Subcutaneous abdominal adipose tissue (tissue), 5 donors: ENCODE measurements at regions not wholly inside any gene's neighbourhood (a gene's known extent, or its start where the extent isn't known, plus 50 kb on each side); places are given as distances from the start of the nearest gene placed in this dataset.

Experiments used
- H3K27ac ChIP-seq: one replicate; pipeline ENCODE4 v1.7.0; 2013; ENCODE audit warnings: low read depth, mild to moderate bottlenecking, inconsistent platforms, low read length, moderate library complexity
- H3K27me3 ChIP-seq, 5 donors: one replicate each; pipeline ENCODE4 v1.7.0; 2013; ENCODE audit warnings: low read length in 5 of 5, inconsistent platforms in 1 of 5; ENCODE audit not compliant: control insufficient read depth in 5 of 5, insufficient read depth in 4 of 5
- H3K36me3 ChIP-seq, 5 donors: one replicate each; pipeline ENCODE4 v1.7.0; 2013; ENCODE audit warnings: low read length in 5 of 5; ENCODE audit not compliant: control insufficient read depth in 5 of 5, insufficient read depth in 5 of 5
- H3K4me1 ChIP-seq, 5 donors: one replicate each; pipeline ENCODE4 v1.7.0; 2013; ENCODE audit warnings: low read length in 5 of 5, mild to moderate bottlenecking in 3 of 5, moderate library complexity in 1 of 5; ENCODE audit not compliant: control insufficient read depth in 5 of 5, insufficient read depth in 5 of 5
- H3K4me3 ChIP-seq, 5 donors: one replicate each; pipeline ENCODE4 v1.7.0; 2013; ENCODE audit warnings: low read length in 5 of 5, low read depth in 1 of 5
- H3K9ac ChIP-seq, 5 donors: one replicate each; pipeline ENCODE4 v1.7.0; 2013; ENCODE audit warnings: low read length in 5 of 5, mild to moderate bottlenecking in 4 of 5, moderate library complexity in 3 of 5
- H3K9me3 ChIP-seq, 5 donors: one replicate each; pipeline ENCODE4 v1.7.0; 2013; ENCODE audit warnings: low read length in 5 of 5; ENCODE audit not compliant: control insufficient read depth in 5 of 5
- donor health status: healthy.
- donor health status: healthy.
- donor health status: healthy.
- donor health status: healthy.
- donor health status: healthy.

DNA sequence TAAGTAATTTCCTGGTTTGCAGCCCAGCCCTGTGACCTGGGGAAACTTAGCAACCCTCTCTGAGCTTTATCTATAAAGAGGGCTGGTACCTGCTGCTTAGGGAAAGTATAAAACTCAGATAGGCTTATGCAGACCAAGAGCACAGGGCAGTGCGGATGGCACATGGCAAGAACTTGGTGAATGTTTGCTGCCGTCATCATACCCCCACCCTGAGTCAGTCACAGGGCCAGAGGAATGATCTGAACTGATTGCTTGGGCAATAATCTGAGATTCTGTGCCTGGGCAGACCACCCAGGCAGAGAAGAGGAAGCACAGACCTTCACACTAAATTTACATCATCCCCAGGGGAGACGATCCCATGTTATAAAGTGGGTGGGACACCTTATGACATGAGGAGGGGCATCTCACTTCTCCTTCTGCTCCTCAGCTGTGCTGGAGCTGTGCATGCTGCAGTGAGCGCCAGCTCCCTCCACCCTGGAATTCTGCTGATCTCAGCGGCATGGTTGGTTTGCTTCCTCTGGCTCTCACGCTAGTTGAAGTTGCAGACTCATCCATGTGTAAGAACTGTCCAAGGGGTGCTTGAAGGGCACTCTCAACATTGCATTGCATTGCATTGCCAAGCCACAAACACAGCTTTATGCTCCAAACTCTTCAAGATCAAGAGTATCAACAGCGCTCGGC lies 197.1 kb downstream of the AJAP1 start:
- no peak overlapping the region for H3K4me3 ChIP-seq

DNA sequence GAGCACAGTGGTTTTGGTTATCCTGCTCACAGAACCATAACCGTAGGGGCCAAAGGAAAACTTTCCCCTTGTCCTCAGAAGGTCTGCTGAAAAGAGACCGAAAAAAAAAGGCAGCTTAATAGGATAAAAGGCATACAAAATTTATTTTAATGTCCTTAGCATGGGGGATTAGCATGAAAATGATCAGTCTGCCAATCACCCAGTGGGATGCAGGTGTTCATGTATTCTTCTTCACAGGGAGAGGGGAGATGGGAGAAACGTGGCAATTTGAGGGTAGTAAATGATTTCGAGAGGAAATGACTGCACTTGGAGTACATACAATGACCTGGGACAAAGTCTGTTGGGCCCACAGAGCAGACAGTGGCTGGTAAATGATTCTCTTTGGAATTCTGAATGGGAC lies 194.0 kb downstream of the AJAP1 start:
- Histone ChIP-seq H3K4me1 (no peaks in the 10 kb centered on the region), H3K9ac (no peak overlapping the region), H3K9me3 (peaks cover 4 to 15% (median 13%) of the 10 kb centered on the region in 5 donors), H3K27ac (no peak overlapping the region), H3K4me3 (no peak overlapping the region), H3K36me3 (no peaks in the 10 kb centered on the region), H3K27me3 (peaks cover 0 to 15% (median 4%) of the 10 kb centered on the region in 5 donors)

More for the DNA sequence above, 197.1 kb downstream of the AJAP1 start:
- H3K27me3 ChIP-seq, result peaks cover 0 to 15% (median 4%) of the 10 kb centered on the region in 5 donors
- no peak overlapping the region for H3K9ac ChIP-seq
- H3K27ac ChIP-seq, result no peak overlapping the region
- H3K4me1 ChIP-seq, result no peaks in the 10 kb centered on the region
- H3K36me3 ChIP-seq, result no peaks in the 10 kb centered on the region
- peaks cover 4 to 17% (median 13%) of the 10 kb centered on the region in 5 donors for H3K9me3 ChIP-seq

DNA sequence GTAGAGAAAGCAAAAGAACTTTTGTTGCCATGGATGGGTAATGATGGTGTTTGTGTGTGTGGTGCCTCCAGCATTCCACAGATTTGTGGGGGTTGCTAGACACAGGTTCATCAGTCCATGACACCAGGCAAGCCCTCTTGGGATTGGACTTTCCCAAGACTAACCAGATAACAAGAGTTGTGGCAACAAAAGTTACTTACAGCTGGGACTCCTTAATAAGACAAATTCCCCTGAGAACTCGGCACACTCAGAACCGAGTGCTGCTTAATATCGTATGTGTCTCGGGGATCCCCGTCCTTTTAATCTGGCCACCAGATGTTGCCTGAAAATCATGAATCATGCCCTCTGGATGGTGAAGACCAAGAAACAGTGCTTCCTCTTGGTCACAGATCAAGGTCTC lies 193.3 kb downstream of the AJAP1 start:
- Histone ChIP-seq H3K27ac (no peak overlapping the region), H3K4me1 (no peaks in the 10 kb centered on the region), H3K36me3 (no peaks in the 10 kb centered on the region), H3K27me3 (peaks cover 0 to 15% (median 4%) of the 10 kb centered on the region in 5 donors), H3K4me3 (no peak overlapping the region), H3K9ac (no peak overlapping the region), H3K9me3 (peaks cover 4 to 15% (median 13%) of the 10 kb centered on the region in 5 donors)
